HCT116 (cell line): ENCODE measurements at regions not wholly inside any gene's neighbourhood (a gene's known extent, or its start where the extent isn't known, plus 50 kb on each side); places are given as distances from the start of the nearest gene placed in this dataset.

Experiments
- ATAC-seq: fragments of 200-7000 bp; cut with Tn5 transposase; 2 replicates; pipeline ENCODE4 v1.9.1; 2020; ENCODE audit warnings: mild to moderate bottlenecking, moderate library complexity
- BruUV-seq: library from RNA; stranded (reverse); fragments of 400-500 nt; replicated peaks from 2 replicates; lab custom pipeline; 2021; lab: Mats Ljungman, UMichigan
- CTCF ChIA-PET: fragments of 300-600 bp; sonication (Branson Sonifier 250); formaldehyde crosslinking; loops from one replicate; lab custom pipeline; 2021; ENCODE audit warnings: antibody characterized with exemption; lab: Charles Lee
- POLR2A ChIA-PET: fragments of 300-600, 350-600 bp; sonication (Branson Sonifier 250); formaldehyde crosslinking; loops from one replicate; lab custom pipeline; 2021; ENCODE audit warnings: antibody characterized with exemption; lab: Charles Lee
- RAD21 ChIA-PET, 2 experiments: fragments of 300-600 bp; sonication (Branson Sonifier 250); formaldehyde crosslinking; loops; one replicate each; lab custom pipeline; 2023; ENCODE audit warnings: low total read pairs in 2 of 2; ENCODE audit not compliant: uncharacterized antibody in 2 of 2, unreplicated experiment in 2 of 2, low non-redundant PET in 1 of 2; lab: Charles Lee
- DNase-seq: peaks from one replicate; pipeline ENCODE4 v3.0.0-alpha.2; 2010; ENCODE audit warnings: low read depth, low spot score
- H2AFZ ChIP-seq: fragments of 200-600 bp; shearing (Covaris generic), sonication (generic); 2 replicates; pipeline ENCODE4 v1.6.1; 2017; ENCODE audit warnings: low read depth, mixed run types, mixed read lengths, antibody characterized with exemption, low read length; ENCODE audit not compliant: poor library complexity, severe bottlenecking
- H3K27ac ChIP-seq: 2 replicates; pipeline ENCODE4 v1.5.1; 2012; ENCODE audit warnings: low read depth, low read length
- H3K27me3 ChIP-seq: fragments of 200-600 bp; sonication (generic); 2 replicates; pipeline ENCODE4 v1.6.1; 2016; ENCODE audit warnings: mixed run types, low read length, mixed read lengths; ENCODE audit not compliant: insufficient read depth
- H3K36me3 ChIP-seq, 2 experiments: fragments of 200-500 bp in 1 of 2; fragments of 200-600 bp in 1 of 2; sonication (Bioruptor generic) in 1 of 2; sonication (generic) in 1 of 2; 2 replicates each; pipeline versions ENCODE4 v1.5.1 to v1.6.1; 2014 to 2016; ENCODE audit warnings: low read length in 2 of 2, inconsistent platforms in 1 of 2, mixed read lengths in 1 of 2, mixed run types in 1 of 2; ENCODE audit not compliant: insufficient read depth in 2 of 2, control insufficient read depth in 1 of 2
- H3K4me1 ChIP-seq, 2 experiments: fragments of 200-600 bp in 1 of 2; sonication (generic) in 1 of 2; 2 replicates each; pipeline versions ENCODE4 v1.5.1 to v1.6.1; 2012 to 2017; ENCODE audit warnings: low read length in 2 of 2, inconsistent platforms in 1 of 2, mild to moderate bottlenecking in 1 of 2, mixed read lengths in 1 of 2, mixed run types in 1 of 2, moderate library complexity in 1 of 2; ENCODE audit not compliant: insufficient read depth in 2 of 2, control insufficient read depth in 1 of 2
- H3K4me2 ChIP-seq: fragments of 200-600 bp; sonication (generic); 2 replicates; pipeline ENCODE4 v1.6.1; 2017; ENCODE audit warnings: mixed run types, low read length, mixed read lengths
- H3K4me3 ChIP-seq, 2 experiments: fragments of 200-600 bp in 1 of 2; sonication (generic) in 1 of 2; replicated peaks in 1 of 2; 2 replicates each; pipeline ENCODE4 v1.5.1; 2011 to 2016; ENCODE audit warnings: low read length in 2 of 2, control low read depth in 1 of 2, low read depth in 1 of 2, mild to moderate bottlenecking in 1 of 2, mixed read lengths in 1 of 2, mixed run types in 1 of 2
- H3K79me2 ChIP-seq: fragments of 200-600 bp; sonication (generic); 2 replicates; pipeline ENCODE4 v1.6.1; 2017; ENCODE audit warnings: mild to moderate bottlenecking, mixed run types, low read length, moderate library complexity, mixed read lengths; ENCODE audit not compliant: insufficient read depth
- H3K9ac ChIP-seq: fragments of 200-600 bp; sonication (generic); 2 replicates; pipeline ENCODE4 v1.6.1; 2016; ENCODE audit warnings: low read length, mixed read lengths
- H3K9me2 ChIP-seq: fragments of 200-600 bp; sonication (generic), shearing (Covaris generic); 2 replicates; pipeline ENCODE4 v1.6.1; 2017; ENCODE audit warnings: mixed run types, mild to moderate bottlenecking, moderate library complexity; ENCODE audit not compliant: insufficient read depth
- H3K9me3 ChIP-seq, 2 experiments: fragments of 200-500 bp in 1 of 2; fragments of 200-600 bp in 1 of 2; sonication (Bioruptor generic) in 1 of 2; sonication (generic) in 1 of 2; 2 replicates each; pipeline ENCODE4 v1.6.1; 2014 to 2017; ENCODE audit warnings: low read length in 2 of 2, mixed read lengths in 2 of 2, inconsistent platforms in 1 of 2, low read depth in 1 of 2, mild to moderate bottlenecking in 1 of 2, mixed run types in 1 of 2, moderate library complexity in 1 of 2; ENCODE audit not compliant: control insufficient read depth in 1 of 2, insufficient read depth in 1 of 2
- H4K20me1 ChIP-seq: fragments of 200-600 bp; sonication (generic), shearing (Covaris generic); 2 replicates; pipeline ENCODE4 v1.6.1; 2017; ENCODE audit warnings: mixed run types, mild to moderate bottlenecking, moderate library complexity; ENCODE audit not compliant: insufficient read depth
- CBX3 ChIP-seq: IDR thresholded peaks from 2 replicates; pipeline ENCODE4 v1.6.1; 2012; ENCODE audit warnings: low read depth
- ELF1 ChIP-seq: IDR thresholded peaks from 2 replicates; pipeline ENCODE4 v1.6.1; 2012; ENCODE audit warnings: low read depth, borderline replicate concordance
- EZH2phosphoT487 ChIP-seq: fragments of 200-600 bp; IDR thresholded peaks from 2 replicates; pipeline ENCODE4 v1.6.1; 2018; ENCODE audit warnings: antibody characterized with exemption, borderline replicate concordance
- FOSL1 ChIP-seq: IDR thresholded peaks from 2 replicates; pipeline ENCODE4 v1.6.1; 2012; ENCODE audit warnings: low read depth
- JUND ChIP-seq: IDR thresholded peaks from 2 replicates; pipeline ENCODE4 v1.6.1; 2012
- POLR2AphosphoS5 ChIP-seq: IDR thresholded peaks from 2 replicates; pipeline ENCODE4 v1.6.1; 2011; ENCODE audit warnings: mild to moderate bottlenecking, low read depth, low read length, moderate library complexity
- SIN3A ChIP-seq: IDR thresholded peaks from 2 replicates; pipeline ENCODE4 v1.6.1; 2012; ENCODE audit warnings: low read depth
- SRF ChIP-seq: IDR thresholded peaks from 2 replicates; pipeline ENCODE4 v1.6.1; 2012; ENCODE audit warnings: low read depth
- TCF7L2 ChIP-seq: IDR thresholded peaks from 2 replicates; pipeline ENCODE4 v1.7.0; 2011; ENCODE audit warnings: borderline replicate concordance, inconsistent platforms; ENCODE audit not compliant: insufficient read depth, insufficient read length; ENCODE audit errors: extremely low read depth
- ZFX ChIP-seq: fragments of 450-650 bp; IDR thresholded peaks from 2 replicates; pipeline ENCODE4 v1.6.1; 2017
- intact Hi-C: fragments of 100-400 bp; cut with micrococcal nuclease; formaldehyde crosslinking; loops from 2 replicates; pipeline ENCODE4 v1.10.0; 2022
- TF ChIP-seq, protein P1 (sequence below): IDR thresholded peaks from 2 replicates; pipeline ENCODE4 v1.6.1; 2012
- TF ChIP-seq, protein P2 (sequence below): IDR thresholded peaks from 2 replicates; pipeline ENCODE4 v1.6.1; 2011; ENCODE audit warnings: mild to moderate bottlenecking, low read length, moderate library complexity; ENCODE audit not compliant: insufficient replicate concordance; ENCODE audit errors: extremely low read depth
- TF ChIP-seq, protein P3 (sequence below): IDR thresholded peaks from 2 replicates; pipeline ENCODE4 v1.6.1; 2012; ENCODE audit warnings: low read depth
- TF ChIP-seq, protein P4 (sequence below), 3 experiments: fragments of 200-600 bp in 1 of 3; sonication (generic) in 1 of 3; IDR thresholded peaks in 2 of 3; conservative IDR thresholded peaks in 1 of 3; 2 replicates each; pipeline ENCODE4 v1.5.1; 2012 to 2017; ENCODE audit warnings: low read depth in 2 of 3, low read length in 2 of 3, antibody characterized with exemption in 1 of 3, borderline replicate concordance in 1 of 3, control low read depth in 1 of 3, mild to moderate bottlenecking in 1 of 3, mixed read lengths in 1 of 3, mixed run types in 1 of 3, moderate library complexity in 1 of 3; ENCODE audit not compliant: insufficient read depth in 1 of 3

DNA sequence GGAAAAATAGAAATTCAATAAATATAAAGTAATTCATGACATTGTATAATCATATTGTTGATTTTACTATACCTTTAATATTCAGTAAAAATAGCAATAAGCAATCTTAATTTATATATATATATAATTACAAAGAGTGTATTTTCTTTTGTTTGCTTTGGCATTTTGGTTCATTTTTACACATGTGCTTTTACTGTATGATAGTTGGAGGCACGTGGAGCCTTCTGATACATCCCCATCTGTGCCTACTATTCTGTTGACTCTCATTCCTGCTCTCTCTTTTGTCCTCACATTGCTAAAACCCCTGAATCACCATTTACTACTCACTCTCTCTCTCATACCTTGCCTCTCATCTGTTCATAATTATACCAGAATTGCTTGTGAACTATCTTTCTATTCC lies 106.4 kb upstream of the NDST4 start:
- Histone ChIP-seq H3K9me2 (no peaks in the 10 kb centered on the region), H3K4me2 (no peak overlapping the region), H3K4me3 (no peak overlapping the region), H3K79me2 (no peaks in the 10 kb centered on the region), H3K36me3 (no peaks in the 10 kb centered on the region), H4K20me1 (no peaks in the 10 kb centered on the region), H3K9ac (no peak overlapping the region), H3K9me3 (no peaks in the 10 kb centered on the region), H3K27me3 (no peaks in the 10 kb centered on the region), H3K4me1 (no peaks in the 10 kb centered on the region), H3K27ac (no peak overlapping the region), H2AFZ (no peak overlapping the region)
- no TSS peak for BruUV-seq
- intact Hi-C loops, result no loop called here
- DNase-seq, result no peak
- POLR2A ChIA-PET, result no interaction called here
- no peak for ATAC-seq
- TF ChIP-seq, protein P1, sequence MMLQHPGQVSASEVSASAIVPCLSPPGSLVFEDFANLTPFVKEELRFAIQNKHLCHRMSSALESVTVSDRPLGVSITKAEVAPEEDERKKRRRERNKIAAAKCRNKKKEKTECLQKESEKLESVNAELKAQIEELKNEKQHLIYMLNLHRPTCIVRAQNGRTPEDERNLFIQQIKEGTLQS, result no peak
- TF ChIP-seq POLR2AphosphoS5 (no peak), ZFX (no peak), FOSL1 (no peak), TCF7L2 (no peak), SIN3A (no peak), JUND (no peak), CBX3 (no peak), SRF (no peak), ELF1 (no peak), EZH2phosphoT487 (no peak)
- TF ChIP-seq, protein P2, sequence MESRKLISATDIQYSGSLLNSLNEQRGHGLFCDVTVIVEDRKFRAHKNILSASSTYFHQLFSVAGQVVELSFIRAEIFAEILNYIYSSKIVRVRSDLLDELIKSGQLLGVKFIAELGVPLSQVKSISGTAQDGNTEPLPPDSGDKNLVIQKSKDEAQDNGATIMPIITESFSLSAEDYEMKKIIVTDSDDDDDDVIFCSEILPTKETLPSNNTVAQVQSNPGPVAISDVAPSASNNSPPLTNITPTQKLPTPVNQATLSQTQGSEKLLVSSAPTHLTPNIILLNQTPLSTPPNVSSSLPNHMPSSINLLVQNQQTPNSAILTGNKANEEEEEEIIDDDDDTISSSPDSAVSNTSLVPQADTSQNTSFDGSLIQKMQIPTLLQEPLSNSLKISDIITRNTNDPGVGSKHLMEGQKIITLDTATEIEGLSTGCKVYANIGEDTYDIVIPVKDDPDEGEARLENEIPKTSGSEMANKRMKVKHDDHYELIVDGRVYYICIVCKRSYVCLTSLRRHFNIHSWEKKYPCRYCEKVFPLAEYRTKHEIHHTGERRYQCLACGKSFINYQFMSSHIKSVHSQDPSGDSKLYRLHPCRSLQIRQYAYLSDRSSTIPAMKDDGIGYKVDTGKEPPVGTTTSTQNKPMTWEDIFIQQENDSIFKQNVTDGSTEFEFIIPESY, result no peak
- TF ChIP-seq, protein P3, sequence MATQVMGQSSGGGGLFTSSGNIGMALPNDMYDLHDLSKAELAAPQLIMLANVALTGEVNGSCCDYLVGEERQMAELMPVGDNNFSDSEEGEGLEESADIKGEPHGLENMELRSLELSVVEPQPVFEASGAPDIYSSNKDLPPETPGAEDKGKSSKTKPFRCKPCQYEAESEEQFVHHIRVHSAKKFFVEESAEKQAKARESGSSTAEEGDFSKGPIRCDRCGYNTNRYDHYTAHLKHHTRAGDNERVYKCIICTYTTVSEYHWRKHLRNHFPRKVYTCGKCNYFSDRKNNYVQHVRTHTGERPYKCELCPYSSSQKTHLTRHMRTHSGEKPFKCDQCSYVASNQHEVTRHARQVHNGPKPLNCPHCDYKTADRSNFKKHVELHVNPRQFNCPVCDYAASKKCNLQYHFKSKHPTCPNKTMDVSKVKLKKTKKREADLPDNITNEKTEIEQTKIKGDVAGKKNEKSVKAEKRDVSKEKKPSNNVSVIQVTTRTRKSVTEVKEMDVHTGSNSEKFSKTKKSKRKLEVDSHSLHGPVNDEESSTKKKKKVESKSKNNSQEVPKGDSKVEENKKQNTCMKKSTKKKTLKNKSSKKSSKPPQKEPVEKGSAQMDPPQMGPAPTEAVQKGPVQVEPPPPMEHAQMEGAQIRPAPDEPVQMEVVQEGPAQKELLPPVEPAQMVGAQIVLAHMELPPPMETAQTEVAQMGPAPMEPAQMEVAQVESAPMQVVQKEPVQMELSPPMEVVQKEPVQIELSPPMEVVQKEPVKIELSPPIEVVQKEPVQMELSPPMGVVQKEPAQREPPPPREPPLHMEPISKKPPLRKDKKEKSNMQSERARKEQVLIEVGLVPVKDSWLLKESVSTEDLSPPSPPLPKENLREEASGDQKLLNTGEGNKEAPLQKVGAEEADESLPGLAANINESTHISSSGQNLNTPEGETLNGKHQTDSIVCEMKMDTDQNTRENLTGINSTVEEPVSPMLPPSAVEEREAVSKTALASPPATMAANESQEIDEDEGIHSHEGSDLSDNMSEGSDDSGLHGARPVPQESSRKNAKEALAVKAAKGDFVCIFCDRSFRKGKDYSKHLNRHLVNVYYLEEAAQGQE, result no peak
- TF ChIP-seq, protein P4, sequence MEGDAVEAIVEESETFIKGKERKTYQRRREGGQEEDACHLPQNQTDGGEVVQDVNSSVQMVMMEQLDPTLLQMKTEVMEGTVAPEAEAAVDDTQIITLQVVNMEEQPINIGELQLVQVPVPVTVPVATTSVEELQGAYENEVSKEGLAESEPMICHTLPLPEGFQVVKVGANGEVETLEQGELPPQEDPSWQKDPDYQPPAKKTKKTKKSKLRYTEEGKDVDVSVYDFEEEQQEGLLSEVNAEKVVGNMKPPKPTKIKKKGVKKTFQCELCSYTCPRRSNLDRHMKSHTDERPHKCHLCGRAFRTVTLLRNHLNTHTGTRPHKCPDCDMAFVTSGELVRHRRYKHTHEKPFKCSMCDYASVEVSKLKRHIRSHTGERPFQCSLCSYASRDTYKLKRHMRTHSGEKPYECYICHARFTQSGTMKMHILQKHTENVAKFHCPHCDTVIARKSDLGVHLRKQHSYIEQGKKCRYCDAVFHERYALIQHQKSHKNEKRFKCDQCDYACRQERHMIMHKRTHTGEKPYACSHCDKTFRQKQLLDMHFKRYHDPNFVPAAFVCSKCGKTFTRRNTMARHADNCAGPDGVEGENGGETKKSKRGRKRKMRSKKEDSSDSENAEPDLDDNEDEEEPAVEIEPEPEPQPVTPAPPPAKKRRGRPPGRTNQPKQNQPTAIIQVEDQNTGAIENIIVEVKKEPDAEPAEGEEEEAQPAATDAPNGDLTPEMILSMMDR (IDR thresholded peaks at IDR 0.05 in 2 of 3, conservative IDR thresholded peaks at IDR 0.05 in 1 of 3; ENCODE audit: borderline replicate concordance in 1 of 3, insufficient read depth in 1 of 3, low read depth in 2 of 3, low read length in 2 of 3), result no peak
- CTCF ChIA-PET, result no interaction called here
- RAD21 ChIA-PET, result no interaction called here
